HG03175 (cell line): ENCODE measurements at regions not wholly inside any gene's neighbourhood (a gene's known extent, or its start where the extent isn't known, plus 50 kb on each side); places are given as distances from the start of the nearest gene placed in this dataset.

Source experiments
- ATAC-seq: cut with Tn5 transposase; IDR thresholded peaks from one replicate; pipeline ENCODE4 v1.9.1; 2021; ENCODE audit warnings: mild to moderate bottlenecking, moderate library complexity; ENCODE audit not compliant: unreplicated experiment

DNA sequence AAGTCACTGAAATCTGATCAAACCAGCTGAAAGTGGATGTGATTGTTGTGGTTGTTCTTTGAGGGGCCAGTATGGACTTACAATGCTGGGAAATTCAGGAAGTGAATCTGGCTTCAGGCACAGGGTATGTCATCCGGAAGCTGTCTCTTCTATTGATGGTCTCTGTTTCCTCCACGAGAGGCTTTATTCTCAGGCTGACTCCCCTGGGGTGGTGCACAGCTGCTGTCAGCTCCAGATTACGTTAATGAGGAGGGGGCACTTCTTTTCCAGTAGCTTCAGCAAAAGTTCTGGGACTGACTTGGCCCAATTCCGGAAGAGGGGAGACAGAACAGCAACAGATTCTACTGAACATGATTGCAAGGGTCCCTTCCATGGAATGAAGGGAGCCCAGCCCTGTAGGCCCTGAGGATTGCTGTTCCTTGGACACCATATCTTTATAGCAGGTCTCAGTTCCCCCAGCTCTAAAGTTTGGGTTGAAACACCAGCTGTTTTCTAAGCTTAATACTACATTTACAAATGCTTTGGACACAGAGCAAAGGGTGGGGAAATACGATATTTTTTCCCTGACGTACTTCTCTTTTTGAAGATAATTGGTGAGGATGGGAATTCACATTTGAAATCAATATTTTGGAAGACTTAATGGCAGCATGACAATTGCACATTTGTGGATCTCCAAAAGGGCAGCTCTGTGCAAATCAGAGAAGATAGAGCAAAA is 400.9 kb downstream of the TSN start:
- no peak for ATAC-seq

DNA sequence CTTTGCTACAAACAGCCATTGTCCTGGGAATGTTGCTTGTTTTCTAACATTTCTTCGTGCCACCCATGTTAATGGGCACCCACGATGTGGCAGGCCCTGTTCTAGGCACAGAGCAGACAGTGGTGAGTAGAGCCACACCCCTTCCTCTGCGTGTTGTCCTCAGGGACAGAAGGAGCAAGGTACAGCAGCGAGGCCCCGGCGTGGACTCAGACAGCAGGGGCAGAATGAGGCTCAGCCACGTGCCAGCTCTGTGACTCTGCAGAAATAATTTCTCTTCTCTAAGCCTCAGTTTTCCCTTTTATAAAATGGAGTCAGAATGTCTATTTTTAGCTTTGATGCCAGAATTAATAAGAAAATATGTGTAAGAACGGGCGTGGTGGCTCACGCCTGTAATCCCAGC is 401.7 kb downstream of the TSN start:
- no peak for ATAC-seq

GRCh38 chr2:122163617-122164016 is 408.2 kb downstream of the TSN start:
- ATAC-seq, result no peak

- no peak for ATAC-seq
Observed at GRCh38 chr2:122164964-122165363, 409.5 kb downstream of the TSN start.

- no peak for ATAC-seq
Observed at GRCh38 chr2:122166820-122167219, 411.4 kb downstream of the TSN start.

GRCh38 chr2:122167515-122167914 is 412.1 kb downstream of the TSN start:
- no peak for ATAC-seq

- no peak for ATAC-seq
Observed at GRCh38 chr2:122168799-122169198, 413.3 kb downstream of the TSN start.

DNA sequence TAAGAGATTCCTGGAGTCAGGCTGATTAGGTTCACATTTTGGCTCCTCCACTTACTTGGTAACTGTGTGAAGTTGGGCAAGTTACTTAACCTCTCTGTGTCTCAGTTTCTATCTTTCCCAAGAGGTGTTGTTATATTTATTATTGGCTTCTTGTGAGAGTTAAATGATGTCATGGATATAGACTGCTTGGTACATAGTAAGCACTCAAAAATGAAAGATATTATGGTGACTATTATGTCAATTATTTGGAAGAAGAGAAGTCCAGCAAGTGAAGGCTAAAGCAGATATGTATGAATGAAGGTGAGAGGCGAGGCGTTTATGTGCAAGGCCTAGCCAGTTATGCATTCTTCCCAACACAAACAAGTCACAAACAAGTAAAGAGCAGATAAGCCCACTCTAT is 417.4 kb downstream of the TSN start:
- ATAC-seq, result no peak

GRCh38 chr2:122174061-122174460 is 418.6 kb downstream of the TSN start:
- ATAC-seq, result no peak

DNA sequence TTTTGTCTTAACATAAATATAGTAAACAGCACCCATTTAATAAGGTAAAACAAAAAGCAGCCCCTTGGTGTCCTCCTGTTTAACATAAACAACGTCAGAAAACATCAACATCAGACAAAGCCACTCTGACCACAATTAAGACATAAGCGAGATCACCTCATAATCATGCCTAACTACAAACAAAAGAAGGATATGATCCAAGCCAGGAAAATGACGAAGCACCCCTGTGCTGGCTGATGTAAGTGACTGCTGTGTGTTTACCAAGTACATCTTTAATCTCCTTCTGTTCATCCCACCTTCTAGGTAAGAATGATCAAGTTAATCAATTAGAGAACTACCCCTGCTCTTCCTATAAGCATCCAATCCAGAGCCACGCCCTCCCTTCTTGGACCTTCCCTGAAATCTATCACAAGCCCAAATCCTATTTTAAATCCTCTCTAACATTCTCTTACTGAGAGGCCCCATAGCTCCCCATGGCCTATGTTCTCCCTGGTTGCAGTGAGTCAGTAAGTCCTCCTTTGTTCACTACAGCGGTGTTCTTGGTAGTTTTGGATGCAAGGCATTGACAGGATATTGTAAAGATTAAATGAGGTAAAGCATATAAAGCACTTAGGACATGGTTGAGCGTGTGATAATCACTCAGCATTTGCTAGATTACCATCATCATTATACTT is 424.2 kb downstream of the TSN start:
- ATAC-seq, result no peak

DNA sequence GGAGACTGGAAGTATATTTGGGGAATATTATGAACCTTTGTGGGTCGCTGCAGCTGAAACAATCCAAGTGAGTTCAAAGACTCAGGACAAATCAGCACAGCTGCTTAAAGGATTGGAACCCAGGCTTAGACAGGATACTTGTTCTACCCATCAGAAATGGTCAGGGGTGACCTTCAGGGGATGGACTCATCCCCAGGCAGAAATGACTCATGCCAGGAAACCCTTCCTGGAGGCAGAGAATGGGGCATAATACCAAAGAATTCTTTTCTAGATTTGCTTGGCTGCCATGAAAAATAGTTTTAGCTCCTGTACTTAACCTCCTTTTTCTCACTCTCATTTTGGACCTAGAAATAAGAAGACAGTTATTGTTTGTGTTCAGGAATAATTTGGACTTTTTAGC is 425.5 kb downstream of the TSN start:
- ATAC-seq, result no peak

GRCh38 chr2:122182616-122183355 is 427.3 kb downstream of the TSN start:
- no peak for ATAC-seq

- ATAC-seq, result no peak
Observed at GRCh38 chr2:122183890-122184289, 428.4 kb downstream of the TSN start.

DNA sequence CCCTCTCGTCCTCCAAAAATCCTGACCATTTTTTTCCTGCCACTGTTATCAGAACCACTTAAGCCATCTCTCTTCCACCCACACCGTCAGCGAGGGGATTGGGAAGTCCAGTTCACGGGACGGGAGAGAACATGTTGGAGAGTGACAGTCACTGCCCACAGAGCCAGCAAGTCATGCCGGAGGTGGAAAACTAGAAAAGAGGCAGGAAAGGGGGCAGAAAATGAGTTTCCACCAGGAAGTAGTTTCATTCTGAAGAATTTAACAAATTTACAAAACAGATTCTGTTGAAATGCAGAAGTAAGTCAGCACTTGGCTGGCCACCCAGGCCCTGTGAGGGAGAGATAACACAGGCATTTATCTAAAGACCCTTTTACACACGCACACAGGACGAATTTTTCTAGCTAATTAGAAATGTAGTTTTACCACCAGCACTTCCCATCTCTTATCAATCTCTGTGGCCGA is 431.3 kb downstream of the TSN start:
- no peak for ATAC-seq

GRCh38 chr2:122191331-122191730 is 435.9 kb downstream of the TSN start:
- no peak for ATAC-seq

- no peak for ATAC-seq
Observed at GRCh38 chr2:122193622-122194021, 438.2 kb downstream of the TSN start.

DNA sequence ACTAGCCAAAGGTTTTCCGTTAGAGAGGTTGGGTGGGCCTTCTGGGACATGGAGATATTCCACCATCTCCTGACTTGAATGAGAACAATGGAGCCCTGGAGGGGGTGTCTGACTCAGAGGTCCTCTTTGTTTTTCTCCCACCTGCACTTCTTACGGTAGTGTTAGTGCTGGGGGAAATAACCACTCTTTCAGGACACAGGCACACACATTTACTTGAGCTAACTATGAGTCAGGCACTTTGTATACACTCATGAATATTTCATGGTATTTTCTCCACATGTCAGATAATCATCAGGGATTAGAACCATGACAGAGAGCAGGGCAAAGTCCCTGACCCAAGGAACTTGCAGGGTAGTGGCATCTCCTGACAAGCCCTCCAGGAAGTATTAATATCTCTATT is 439.1 kb downstream of the TSN start:
- no peak for ATAC-seq

DNA sequence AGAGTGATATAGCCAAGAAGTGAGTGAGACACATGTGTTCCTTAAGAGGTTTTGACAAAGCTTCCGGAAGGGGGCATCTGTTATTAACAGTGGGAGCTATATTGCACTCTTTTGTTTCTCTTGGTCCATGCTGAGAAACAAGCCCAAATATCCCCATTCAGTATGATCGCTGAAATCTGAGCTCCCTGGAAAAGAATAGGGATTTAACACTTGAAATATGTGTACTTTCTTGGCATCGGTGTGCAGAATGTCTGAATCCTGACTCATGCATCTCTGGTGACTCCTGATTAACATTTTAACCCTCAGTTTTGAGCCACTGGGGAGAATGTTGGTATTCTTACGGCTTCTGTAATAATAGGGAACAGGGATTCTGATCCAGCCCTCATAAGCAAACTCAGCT is 448.1 kb downstream of the TSN start:
- no peak for ATAC-seq

DNA sequence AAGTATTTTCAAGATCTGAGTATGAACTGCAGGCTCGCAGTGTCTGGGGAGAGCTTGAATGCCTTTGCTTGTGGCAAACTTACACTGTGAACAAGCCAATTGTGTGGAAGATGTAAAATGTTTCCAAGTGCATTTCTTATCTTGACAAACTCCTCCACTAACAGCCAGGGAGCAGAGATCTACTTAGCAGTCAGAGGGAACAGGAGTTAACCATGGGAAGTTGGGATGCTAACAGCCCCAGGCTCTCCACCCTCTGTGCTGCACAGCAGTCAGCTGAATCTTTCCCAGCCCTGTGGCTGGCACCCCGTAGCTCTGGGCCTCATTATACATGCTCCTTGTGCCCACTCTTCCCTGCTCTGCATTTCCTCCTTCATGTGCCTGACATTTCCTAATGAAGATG is 450.2 kb downstream of the TSN start:
- no peak for ATAC-seq

- ATAC-seq, result no peak
Observed at GRCh38 chr2:122206101-122206500, 450.6 kb downstream of the TSN start.

DNA sequence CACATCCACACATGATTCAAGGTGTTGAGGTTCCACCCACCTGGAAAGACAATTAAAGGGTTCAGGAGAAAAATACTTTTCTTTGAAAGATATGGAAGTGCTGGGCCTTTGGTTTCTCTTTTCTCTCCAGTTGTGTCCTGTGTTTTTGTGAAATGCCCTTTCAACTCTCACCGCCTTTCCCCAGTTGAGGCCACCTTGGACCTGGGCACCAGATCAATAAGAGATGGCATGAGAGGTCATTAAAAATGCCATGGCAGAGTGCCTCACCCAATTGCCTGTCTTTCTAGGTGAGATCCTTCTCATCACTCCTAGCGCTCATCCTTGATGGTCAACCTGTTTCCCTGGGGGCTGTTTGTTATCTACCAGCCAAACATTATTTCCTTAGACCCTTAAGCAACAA is 453.9 kb downstream of the TSN start:
- no peak for ATAC-seq

GRCh38 chr2:122210065-122210464 is 454.6 kb downstream of the TSN start:
- ATAC-seq, result no peak
